ENCODE measurements at regions not wholly inside any gene's neighbourhood (a gene's known extent, or its start where the extent isn't known, plus 50 kb on each side); places are given as distances from the start of the nearest gene placed in this dataset.

DNA sequence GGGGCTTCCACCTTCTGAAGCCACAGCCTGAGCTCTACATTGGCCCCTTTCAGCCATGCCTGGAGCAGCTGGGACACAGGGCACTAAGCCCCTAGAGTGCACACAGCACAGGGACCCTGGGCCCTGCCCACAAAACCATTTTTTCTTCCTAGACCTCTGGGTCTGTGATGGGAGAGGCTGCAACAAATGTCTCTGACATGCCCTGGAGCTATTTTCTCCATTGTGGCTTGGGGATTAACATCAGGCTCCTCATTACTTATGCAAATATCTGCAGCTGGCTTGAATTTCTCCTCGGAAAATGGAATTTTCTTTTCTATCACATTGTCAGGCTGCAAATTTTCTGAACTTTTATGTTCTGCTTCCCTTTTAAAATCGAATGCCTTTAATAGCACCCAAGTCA lies 795.7 kb downstream of the LTN1 start:
- H3K27ac ChIP-seq, result no peak overlapping the region
- no peak for DNase-seq (ENCODE audit: low spot score)
- TF ChIP-seq, protein P1, sequence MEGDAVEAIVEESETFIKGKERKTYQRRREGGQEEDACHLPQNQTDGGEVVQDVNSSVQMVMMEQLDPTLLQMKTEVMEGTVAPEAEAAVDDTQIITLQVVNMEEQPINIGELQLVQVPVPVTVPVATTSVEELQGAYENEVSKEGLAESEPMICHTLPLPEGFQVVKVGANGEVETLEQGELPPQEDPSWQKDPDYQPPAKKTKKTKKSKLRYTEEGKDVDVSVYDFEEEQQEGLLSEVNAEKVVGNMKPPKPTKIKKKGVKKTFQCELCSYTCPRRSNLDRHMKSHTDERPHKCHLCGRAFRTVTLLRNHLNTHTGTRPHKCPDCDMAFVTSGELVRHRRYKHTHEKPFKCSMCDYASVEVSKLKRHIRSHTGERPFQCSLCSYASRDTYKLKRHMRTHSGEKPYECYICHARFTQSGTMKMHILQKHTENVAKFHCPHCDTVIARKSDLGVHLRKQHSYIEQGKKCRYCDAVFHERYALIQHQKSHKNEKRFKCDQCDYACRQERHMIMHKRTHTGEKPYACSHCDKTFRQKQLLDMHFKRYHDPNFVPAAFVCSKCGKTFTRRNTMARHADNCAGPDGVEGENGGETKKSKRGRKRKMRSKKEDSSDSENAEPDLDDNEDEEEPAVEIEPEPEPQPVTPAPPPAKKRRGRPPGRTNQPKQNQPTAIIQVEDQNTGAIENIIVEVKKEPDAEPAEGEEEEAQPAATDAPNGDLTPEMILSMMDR (conservative IDR thresholded peaks at IDR 0.05; ENCODE audit: low read depth), result no peak
- CTCF ChIA-PET, result no interaction called here
- POLR2A ChIA-PET (ENCODE audit: low non-redundant PET), result no interaction called here

DNA sequence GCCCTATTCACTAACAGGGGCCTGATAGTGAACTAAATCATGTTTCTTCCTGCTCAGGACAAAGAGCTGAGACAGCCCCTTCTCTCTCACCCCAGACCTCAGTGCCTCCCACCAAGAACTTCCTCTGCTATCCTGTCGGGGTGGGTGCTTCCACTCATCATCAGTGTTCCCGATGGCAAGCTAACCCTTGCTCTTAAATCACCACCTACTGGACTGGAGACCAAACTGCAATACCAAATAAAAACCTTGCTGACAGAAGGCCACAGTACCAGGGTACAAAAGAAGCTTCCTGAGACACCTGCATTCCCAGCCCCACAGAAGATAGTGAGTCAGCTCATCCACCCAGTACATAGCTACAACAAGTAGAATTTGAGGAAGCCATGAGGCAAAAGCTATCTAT lies 799.5 kb downstream of the LTN1 start:
- TF ChIP-seq, protein P1 (conservative IDR thresholded peaks at IDR 0.05; ENCODE audit: low read depth), result no peak
- POLR2A ChIA-PET (ENCODE audit: low non-redundant PET), result no interaction called here
- CTCF ChIA-PET, result interaction anchor here (0.6 kb wide), 1 partner anchor 207 kb away, joined by 3 read pairs; no protein-coding TSS in a partner anchor
- no peak for DNase-seq (ENCODE audit: low spot score)
- H3K27ac ChIP-seq, result no peak overlapping the region

DNA sequence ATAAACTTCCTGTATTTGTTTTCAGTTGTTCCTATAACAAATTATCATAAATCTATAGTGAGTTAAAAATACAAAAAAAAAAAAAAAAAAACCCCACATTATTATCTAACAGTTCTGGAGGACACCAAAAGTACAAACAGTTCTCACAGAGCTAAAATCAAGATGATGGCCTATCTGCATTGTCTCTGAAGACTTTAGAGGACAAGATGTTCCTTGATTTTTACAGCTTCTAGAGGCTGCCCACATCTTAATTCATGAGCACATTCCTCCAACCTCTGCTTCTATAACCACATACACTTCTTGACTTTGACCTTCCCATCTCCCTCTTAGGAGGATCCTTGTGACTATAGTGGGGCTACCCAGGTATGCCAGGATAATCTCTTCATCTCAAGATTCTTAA lies 806.1 kb downstream of the LTN1 start:
- ChIA-PET POLR2A (ENCODE audit: low non-redundant PET) (no interaction called here), CTCF (no interaction called here)
- TF ChIP-seq, protein P1 (conservative IDR thresholded peaks at IDR 0.05; ENCODE audit: low read depth), result no peak
- no peak overlapping the region for H3K27ac ChIP-seq
- DNase-seq (ENCODE audit: low spot score), result no peak

DNA sequence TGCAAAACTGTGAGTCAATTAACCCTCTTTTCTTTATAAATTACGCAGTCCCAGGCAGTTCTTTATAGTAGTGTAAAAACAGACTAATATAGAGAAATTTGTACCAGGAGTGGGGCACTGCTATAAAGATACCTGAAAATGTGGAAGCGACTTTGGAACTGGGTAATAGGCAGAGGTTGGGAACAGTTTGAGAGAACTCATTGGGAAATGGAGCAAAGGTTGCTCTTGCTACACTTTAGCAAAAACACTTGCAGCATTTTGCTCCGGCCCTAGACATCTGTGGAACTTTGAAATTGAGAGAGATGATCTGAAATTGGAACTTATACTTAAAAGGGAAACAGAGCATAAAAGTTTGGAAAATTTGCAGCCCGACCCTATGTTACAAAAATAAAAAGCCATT lies 810.9 kb downstream of the LTN1 start:
- no peak overlapping the region for H3K27ac ChIP-seq
- ChIA-PET CTCF (no interaction called here), POLR2A (ENCODE audit: low non-redundant PET) (no interaction called here)
- TF ChIP-seq, protein P1 (conservative IDR thresholded peaks at IDR 0.05; ENCODE audit: low read depth), result no peak
- DNase-seq (ENCODE audit: low spot score), result no peak

DNA sequence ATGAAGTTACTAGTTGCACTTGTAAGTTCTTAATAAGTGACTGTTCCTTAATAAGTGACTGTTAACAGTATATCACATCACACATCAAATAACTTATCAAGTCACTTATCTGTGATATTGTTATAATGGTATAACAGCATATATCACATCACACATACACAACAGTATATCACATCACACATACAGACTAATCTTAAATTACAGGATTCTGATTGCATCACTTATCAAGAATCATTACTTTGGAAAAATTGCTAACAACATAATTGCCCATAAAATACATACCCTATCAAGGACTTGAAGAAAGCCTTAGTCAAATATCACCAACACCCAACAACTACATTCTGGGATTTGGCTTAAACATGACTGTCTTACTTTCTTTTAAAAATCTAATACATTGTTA lies 813.5 kb downstream of the LTN1 start:
- TF ChIP-seq, protein P1 (conservative IDR thresholded peaks at IDR 0.05; ENCODE audit: low read depth), result no peak
- DNase-seq (ENCODE audit: low spot score), result no peak
- ChIA-PET CTCF (no interaction called here), POLR2A (ENCODE audit: low non-redundant PET) (no interaction called here)
- H3K27ac ChIP-seq, result no peak overlapping the region

DNA sequence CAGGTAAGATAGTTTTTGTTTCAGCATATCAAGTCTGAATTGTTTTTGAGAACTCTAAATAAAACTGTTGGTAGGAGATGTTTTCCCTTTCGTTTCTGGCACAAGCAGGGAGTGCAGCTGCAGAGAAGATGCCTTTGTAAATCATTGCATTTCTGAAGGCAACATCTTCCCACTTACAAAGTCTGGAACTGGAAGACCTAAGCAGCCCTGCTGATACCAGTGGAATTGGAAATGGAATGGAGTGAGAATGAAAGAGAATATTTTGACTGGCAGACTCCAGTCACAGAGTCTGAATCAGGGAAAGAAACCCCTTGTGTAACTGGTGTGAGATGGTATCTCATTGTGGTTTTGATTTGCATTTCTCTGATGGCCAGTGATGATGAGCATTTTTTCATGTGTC lies 815.6 kb downstream of the LTN1 start:
- CTCF ChIA-PET, result no interaction called here
- TF ChIP-seq, protein P1 (conservative IDR thresholded peaks at IDR 0.05; ENCODE audit: low read depth), result no peak
- DNase-seq (ENCODE audit: low spot score), result no peak
- POLR2A ChIA-PET (ENCODE audit: low non-redundant PET), result no interaction called here
- H3K27ac ChIP-seq, result no peak overlapping the region

DNA sequence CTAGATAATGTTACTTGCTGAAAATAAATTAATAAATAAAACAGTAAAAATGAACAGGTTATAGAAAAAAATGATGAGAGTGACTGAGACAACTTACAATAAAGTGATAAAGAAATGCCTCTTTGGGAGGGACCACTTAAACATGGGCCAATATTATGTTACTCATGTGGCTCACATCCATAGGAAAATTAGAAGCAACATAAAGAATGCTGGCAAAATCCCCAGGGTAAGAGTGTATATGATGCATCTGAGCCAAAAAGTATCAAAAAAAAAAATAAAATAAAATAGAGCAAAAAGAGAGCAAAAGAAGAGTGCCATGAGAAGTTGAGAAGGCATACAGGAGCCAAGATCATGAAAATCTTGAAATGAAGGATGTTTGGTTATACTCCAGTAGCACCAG lies 818.0 kb downstream of the LTN1 start:
- POLR2A ChIA-PET (ENCODE audit: low non-redundant PET), result no interaction called here
- no peak overlapping the region for H3K27ac ChIP-seq
- no peak for DNase-seq (ENCODE audit: low spot score)
- CTCF ChIA-PET, result no interaction called here
- TF ChIP-seq, protein P1 (conservative IDR thresholded peaks at IDR 0.05; ENCODE audit: low read depth), result no peak

All from RWPE1 (cell line).